SW480 (cell line): ENCODE measurements at regions not wholly inside any gene's neighbourhood (a gene's known extent, or its start where the extent isn't known, plus 50 kb on each side); places are given as distances from the start of the nearest gene placed in this dataset.
"Not testable (repeated sequence)": the region's sequence is repeated elsewhere in the genome, so short reads cannot be mapped to it uniquely, and the experiment has no call there.

ENCODE experiments used
- DNase-seq: peaks from one replicate; pipeline ENCODE4 v3.0.0-alpha.2; 2016; ENCODE audit warnings: low spot score

DNA sequence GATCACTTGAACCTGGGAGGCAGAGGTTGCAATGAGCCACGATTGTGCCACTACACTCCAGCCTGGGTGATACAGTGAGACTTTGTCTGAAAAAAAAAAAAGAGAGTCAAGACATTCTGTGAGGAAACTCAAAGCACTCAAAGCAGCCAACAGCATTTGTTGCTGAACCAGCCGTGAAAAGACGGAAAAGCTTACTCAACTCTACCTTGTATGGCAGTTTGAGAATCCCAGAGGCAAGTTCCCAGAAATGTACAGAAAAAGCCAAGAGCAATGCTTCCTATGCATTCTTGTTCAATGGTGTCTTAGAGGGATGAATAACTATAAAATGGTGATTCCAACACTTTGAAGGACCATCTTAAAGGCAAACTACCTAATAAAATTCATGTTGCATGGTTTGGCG, 170.2 kb downstream of the HSD17B3 start:
- DNase-seq, result no peak

DNA sequence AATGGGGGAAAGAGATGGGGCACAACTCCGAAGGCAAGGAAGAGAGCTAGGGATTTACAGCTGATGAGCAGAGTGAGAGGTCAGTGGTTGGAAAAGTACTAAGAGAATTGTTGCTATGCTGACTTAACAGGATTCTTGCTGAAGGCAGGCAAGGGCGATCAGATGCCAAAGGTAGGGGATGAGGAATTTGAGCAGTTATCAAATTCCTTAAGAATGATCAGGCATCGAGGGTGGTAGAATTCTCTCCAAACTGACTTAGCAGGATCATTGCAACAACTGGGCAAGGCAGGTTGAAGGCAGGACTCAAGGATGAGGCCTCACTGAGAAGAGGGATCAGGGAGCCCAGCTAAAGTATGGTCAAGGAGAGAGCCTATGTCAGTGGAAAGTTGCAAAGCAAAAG, 171.0 kb downstream of the HSD17B3 start:
- DNase-seq, result no peak

DNA sequence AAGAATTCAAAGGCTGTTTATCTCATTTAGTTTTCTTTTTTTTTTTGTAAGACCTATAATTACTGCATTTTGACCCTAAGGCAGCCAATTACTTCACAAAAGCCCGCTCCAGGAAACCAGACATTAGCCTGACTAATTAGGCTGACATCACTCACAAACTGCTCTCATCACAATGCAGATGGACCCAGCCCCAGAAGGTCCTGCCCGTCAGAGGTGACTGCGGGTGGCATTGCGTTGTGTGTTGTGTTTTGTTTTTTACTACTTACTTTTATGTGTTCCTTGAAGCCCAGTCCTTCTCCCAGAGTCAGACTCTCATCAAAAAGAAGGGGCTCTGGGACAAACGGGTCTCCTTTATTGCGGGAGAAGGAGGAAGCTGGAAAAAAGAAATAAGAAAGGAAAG, 172.2 kb downstream of the HSD17B3 start:
- DNase-seq, result no peak

DNA sequence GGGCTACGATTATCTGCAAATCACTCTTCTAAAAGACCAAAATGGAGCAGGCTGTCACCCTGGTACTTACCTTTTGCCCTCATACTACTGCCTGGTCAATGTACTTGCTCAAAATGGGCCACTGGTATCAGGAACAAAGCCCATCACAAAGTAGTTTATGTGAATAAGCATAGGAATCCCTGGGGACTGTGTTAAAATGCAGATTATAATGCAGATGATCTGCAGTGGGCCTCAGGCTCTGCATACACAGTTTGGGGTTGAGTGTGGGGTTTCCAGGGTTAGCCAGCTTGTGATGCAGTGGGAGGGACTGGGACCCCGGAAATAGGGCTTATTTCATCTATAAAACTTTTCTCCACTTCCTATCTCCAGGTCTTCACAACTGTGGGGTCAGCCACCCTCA, 173.1 kb downstream of the HSD17B3 start:
- no peak for DNase-seq

DNA sequence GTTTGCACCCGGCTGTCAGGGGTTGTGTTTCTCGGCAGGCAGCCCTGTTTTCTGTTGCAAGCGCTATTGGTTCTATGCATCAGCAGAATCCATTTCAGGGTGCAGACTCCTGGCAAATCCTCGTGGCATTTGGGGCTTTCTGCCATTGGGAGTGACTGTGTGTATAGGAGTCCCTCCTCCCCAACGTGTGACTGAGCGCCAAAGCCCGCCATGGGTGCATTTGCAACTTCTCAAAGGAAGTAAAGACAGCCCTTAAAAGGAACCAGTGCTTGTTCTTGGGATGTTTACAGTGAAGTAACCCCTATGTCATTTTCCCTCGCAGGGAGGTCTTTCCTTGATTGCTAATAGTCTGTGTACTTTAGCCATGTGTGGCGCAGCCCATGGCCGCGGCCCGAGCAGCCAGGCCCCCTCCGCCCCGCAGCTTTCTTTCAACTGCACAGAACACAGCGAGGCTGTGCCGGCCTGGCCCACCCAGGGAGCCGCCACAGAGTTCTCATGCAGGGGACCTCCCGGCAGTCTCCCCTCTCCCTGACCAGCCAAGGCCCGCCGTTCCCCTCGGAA, 175.6 kb downstream of the HSD17B3 start:
- no peak for DNase-seq

DNA sequence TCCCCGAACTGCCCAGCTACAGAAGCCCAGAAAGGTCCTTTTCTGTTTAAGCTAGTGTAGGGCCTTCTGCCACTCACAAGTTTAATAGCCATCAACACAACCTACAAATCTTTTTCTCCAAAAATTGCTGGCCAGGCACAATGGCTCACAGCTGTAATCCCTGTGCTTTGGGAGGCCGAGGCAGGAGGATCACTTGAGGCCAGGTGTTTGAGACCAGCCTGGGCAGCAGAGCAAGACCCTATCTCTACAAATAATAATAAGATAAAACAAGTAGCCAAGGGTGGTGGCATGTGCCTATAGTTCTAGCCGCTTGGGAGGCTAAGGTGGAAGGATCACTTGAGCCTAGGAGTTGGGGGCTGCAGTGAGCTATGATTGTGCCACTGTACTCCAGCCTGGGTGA, 176.4 kb downstream of the HSD17B3 start:
- DNase-seq, result no peak

DNA sequence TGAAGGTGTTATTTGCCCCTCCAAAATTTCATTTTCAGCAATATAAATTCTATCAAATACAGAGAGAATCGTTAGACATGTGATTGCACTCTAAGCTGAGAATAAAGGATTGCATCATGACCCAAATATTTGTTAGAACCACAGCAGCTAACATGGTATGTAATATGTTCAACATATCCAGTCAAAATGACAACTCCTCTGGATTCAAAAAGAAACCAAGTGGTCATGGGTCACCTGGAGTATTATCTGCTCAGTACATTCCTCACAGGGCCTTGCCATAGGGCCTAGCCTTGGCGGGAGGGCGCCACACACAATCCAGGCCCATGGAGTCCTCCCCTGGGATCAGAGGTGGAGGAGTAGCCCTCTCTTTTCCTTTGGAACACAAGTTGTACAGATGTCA, 179.2 kb downstream of the HSD17B3 start:
- DNase-seq, result peak; percentile 29

DNA sequence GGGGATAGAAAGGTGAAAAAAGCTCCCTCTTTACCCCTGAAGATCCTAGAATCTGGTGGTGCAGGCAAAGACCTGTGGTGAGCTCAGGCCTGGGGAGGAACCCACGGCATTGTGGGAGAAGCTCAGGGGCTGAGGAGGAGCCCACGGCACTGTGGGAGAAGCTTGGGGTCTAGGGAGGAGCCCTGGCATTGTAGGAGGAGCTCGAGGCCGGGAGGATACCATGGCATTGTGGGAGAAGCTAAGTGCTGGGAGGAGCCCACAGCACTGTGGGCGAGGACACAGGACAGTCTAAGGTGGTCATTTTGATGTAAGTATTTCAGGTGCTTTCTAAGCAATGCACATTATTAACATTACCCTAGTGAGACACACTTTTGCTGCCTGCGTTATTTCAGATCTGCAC, 179.7 kb downstream of the HSD17B3 start:
- DNase-seq, result no peak

DNA sequence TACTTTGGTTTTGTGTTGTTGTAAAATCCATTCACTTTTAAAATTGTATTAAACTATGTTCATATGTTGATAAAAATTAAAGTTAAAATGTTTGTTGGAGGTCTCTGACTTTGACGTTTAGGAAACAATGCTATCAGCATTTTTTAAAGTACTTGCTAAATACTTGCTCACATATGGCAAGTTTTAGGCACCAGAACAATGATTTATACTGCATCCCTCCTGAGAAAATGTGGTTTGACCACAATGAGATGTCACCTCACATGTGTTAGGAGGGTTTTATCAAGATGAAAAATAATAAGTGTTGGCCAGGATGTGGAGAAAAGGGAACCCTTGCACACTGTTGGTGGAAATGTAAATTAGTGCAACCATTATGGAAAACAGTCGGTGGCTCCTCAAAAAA, 180.8 kb downstream of the HSD17B3 start:
- no peak for DNase-seq

DNA sequence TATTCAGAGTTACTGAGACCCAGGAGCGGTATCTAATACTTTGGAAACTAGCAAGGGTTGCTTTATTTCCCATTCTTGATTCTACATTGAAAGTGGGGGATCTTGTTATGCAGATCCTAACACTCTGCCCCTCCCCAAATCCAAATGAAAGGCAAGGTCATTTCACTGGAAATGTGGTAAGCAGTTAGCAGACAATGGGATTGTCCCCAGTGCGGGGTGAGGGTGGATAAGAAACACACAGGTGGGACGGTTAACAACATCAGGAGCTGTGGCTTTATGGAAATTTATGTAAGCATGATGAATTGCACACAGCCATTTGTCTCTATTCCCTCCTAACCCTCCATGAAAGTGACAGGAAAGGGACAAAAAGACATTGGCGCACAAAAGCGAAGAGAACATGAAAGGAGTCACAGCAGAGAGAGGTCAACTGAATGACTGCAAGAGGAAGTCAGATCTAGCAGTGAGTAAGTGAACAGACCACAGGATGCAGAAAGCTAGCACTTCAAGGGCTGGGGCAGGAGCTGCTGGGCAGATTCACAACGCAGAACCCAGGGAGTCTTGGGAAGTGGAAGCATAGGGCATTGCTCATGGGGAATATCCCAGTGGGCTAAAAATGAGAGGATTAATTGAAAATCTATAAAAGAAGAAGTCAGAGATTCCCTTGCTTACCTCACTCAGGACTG, 184.4 kb downstream of the HSD17B3 start:
- no peak for DNase-seq

DNA sequence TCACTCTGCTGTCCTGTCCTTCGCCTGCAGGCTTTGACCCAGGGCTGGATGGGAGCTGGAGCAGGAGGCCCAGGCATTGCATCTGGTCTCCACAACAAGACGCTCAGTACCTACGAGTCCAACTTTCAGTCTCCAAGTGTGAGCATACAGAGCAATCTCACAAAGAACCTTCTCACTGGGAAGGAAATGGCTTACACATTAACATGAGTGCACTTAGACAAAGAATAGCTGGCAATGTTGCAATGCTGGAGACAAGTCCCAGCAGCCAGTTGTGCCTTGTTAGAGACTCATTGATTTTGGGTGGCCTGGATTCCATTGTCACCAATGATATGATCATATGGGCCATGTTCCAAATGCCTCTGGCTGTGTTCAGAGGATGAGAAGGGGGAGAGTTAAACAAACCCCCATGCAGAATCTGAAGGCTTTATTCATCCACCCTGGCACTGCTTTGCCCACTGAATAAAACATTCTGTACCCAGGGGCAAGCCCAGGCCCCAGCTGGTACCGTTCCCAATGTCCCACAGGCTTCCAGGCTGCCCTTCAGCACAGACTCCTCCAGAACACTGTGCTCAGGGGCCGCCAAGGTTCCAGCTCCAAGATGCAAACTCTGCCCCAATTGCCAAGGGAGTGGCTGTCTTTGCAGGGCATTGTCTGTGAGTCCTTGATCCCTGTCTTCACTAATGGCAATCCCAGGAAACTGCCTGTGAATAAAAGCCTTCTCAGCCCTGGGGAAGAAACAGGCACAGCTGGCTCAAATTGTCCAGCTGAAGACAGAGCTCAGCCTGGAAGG, 185.5 kb downstream of the HSD17B3 start:
- DNase-seq, result no peak

DNA sequence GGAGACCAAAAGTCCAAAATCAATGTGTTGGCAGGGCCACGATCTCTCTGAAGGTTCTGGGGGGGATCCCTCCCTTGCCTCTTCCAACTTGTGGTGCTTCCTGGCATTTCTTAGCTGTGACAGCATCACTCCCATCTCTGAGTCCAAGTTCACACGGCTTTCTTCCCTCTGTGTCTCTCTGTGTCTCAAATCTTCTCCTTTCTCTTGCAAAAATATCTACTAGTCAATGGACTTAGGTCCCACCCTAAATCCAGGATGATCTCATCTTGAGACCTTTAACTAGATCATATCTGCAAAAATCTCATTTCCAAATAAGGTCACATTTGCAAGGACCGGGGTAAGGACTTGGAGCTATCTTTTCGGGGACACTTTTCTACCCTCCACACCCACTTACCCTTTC, 186.1 kb downstream of the HSD17B3 start:
- DNase-seq, result no peak

DNA sequence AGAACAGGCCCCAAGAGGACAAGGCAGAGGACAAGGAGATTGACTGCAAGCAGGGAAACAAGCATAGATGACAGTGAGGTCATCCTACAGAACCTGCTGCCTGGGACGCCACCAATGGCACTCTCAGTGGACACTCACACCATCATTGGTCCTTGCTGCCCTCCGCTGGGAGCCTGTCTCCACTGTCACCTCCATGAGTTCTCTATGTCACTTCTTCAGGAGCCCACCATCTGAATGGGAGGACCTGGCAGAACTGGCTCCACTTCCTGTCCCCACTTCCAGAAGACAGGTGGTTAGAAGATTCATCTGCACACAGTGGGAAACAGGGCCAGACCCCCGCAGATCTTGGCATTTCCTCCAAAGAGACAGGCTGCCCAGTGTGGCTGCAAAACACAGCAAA, 188.9 kb downstream of the HSD17B3 start:
- peak; percentile 33 for DNase-seq

DNA sequence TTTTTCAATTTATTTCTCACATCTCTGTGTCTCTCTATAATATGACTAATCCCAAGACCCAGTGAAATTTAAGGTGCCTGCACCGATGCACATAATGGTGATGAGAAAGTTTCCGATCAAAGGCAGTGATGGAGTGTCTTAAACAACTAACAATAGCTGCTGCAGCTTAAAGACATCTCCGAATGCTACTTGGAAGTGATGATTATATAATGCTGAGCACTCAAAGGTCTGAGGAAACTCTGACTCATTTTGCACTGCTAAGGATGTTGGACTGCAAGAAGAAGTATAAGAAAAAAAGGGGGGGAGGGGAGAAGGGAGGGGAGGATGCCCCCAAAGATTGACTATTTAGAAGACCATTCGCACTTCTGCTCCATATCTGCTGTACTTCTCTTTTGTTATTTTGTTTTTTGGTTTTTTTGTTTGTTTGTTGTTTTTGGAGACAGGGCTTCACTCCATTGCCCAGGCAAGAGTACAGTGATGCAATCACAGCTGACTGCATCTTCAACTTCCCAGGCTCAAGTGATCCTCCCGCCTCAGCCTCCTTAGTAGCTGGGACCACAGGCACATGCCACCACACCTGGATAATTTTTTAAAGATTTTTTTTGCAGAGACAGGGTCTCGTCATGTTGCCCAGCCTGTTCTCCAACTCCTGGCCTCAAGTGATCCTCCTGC, 192.2 kb downstream of the HSD17B3 start:
- DNase-seq, result no peak

DNA sequence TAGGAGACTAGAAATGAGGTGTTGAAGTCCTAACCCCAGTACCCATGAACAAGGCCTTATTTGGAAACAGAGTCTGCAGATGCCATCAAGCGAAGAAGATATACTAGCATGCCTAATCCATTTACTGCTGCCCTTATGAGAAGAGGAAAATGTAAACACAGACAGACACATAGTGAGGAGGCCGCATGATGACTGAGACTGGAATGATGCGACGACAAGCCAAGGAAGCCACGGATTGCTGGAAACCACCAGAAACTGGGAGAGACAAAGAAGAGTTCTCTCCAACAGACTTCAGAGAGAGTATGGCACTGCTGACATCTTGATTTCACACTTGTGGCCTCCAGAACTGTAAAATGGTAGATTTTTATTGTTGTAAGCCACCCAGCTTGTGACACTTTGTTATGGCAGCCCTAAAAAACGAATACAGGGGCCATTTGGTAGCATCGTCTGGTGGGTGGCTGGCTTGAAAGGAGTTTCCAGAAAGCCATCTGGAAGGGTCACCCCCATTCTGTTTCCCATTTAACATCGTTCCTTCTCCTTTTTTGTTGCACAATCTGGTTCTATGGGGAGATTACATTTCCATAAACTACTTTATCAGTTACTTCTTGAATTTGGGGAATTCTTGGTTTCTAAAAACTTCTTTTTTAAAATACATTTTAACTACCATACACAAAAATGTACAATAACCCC, 193.1 kb downstream of the HSD17B3 start:
- DNase-seq, result no peak

DNA sequence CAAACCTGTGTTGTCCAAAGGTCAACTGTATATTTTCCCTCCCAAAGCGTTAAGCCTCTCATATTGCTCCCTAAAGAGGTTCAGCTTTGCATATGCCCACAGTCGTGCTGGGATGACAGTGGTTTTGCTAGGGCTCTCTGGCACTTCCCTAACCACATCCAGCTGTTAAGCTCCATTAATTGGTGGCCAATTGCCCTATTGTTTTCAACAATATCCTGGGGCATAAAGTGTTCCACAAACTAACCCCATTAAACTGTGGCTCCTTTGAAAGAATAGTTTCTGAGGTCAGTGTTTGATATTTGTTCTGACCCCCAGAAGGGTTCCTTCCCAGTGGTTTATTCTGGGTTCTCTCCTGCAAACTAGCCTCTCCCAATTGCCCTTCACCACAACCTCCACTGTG, 194.5 kb downstream of the HSD17B3 start:
- peak; percentile 80 for DNase-seq

DNA sequence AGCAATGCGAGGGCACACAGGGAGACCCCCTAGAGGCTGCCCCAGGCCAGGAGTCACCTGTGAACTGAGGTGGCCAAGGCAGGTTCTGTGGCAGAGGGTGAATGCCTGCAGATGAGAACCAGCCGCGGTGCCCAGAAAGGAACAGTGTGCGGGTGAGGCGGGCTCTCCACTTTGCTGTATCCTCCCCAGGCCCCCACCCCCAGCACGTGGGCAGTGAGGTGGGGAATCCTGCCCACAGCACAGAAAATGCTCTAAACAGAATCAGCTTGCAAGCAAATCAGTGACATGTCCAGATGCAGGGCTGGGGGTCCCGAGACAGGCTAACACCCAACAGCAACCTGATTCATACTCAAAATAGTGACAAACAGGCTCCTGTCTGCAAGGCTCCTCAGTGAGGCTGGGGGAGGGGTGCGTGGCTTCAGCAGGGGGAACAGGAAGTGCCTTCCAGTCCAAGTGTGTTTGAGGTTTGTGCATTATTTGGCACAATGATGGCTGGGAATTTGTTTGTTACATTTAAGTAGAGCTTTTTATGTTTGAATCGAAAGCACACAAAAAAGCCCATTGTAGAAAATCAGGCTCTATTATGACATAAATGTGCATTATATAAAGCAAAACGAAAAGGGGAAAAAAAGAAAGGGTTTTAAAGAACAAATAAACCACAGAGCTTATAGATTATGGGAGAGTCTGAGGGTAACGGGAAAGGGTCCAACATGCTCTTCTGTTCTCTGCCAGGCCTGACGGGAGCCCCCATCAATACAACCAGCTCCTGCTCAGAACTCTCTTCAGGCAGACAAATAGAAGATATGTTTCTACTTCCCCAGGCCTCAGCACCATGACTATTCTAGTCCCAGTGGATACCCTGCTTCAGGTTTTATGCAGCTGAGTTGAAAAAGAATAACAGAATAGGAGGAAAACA, 201.3 kb downstream of the HSD17B3 start:
- DNase-seq, result no peak

DNA sequence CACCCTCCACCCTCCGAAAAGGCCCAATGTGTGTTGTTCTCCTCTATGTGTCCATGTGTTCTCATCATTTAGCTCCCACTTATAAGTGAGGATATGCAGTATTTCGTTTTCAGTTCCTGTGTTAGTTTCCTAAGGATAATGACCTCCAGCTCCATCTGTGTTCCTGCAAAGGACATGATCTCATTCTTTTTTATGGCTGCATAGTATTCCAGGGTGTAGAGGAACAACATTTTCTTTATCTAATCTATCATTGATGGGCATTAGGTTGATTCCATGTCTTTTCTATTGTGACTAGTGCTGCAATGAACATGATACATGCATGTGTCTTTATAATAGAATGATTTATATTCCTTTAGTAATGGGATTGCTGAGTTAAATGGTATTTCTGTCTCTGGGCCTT, 211.3 kb downstream of the HSD17B3 start:
- not testable (repeated sequence) for DNase-seq

DNA sequence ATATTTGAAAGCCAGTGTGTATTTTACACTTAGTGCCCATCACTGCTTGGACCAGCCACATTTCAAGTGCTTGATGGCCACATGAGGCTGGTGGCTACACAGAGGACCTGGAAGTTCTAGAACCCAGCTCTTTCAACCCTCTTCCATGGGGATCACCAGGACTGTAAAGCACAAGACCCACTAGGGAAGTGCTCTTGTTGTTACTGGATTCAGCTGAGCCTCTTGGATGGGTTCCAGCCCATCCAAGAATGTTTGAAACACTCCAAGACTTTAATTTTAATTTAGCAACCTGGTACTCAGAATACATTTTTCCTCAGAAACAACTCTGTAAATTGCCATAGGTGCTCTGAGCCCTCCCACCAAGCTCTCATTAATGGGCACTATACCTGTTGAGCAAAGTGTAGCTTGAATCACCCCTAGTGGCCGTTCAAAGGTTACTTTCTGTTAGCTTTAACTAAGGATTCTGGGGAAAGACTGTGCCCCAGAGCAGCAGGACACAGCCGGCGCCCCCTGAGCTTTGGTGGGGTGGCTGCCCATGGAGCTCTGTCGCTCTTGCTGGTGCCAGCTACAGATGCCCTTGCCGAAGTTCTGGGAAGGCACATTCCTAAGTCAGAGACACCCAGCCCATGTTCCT, 212.4 kb downstream of the HSD17B3 start:
- no peak for DNase-seq

DNA sequence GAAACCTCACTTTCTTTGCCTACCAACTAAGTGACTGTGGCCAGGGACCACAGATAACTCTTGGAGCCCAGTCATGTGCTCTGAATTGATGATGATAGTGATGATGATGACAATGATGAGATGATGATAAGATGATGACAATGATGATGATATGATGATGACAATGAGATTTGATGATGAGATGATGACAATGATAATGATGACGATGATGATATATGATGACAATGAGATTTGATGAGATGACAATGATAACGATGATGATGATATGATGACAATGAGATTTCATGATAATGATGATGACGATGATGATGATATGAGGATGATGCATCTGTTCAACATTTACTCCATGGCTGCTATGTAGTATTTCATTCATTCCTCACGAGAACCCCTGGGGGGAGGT, 213.0 kb downstream of the ERCC6L2 start:
- no peak for DNase-seq
